Right lobe of liver (tissue), 4 donors: ENCODE measurements at regions not wholly inside any gene's neighbourhood (a gene's known extent, or its start where the extent isn't known, plus 50 kb on each side); places are given as distances from the start of the nearest gene placed in this dataset.

ENCODE experiments used
- POLR2A ChIP-seq: fragments of 450-650 bp; IDR thresholded peaks from one replicate; pipeline ENCODE4 v1.6.1; 2017; ENCODE audit warnings: antibody characterized with exemption, mild to moderate bottlenecking
- TF ChIP-seq, protein P1 (sequence below), 4 donors: fragments of 200-600 bp in 3 of 4; fragments of 450-650 bp in 1 of 4; IDR thresholded peaks; one replicate each; pipeline versions ENCODE4 v1.5.1 to v1.8.0; 2016 to 2022; ENCODE audit warnings: antibody characterized with exemption in 4 of 4, mild to moderate bottlenecking in 2 of 4
- donor health status: DM: no; HTN: no; CAD: no.
- donor health status: DM: no; HTN: no; CAD: no.
- donor health status: DM: no; HTN: yes; CAD: no.

DNA sequence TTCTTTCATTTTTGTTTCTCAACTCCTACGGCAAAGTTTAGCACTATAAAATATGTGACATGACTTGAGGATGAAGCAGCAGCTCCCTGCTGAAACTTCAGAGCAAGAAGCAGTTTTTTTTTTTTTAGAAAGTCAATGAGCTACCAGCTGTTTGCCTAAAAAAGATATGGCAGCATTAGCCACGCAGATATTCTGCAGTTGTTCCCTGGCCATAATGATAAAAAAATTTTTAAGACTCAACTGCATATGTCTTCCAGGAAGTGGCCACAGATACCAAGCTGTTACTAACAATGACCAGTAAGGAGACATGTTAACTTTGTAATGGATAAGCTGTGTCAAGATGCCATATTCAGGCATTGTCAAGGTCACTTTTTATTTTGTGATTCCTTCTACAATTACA is 319.6 kb upstream of the CDH11 start:
- TF ChIP-seq, protein P1, sequence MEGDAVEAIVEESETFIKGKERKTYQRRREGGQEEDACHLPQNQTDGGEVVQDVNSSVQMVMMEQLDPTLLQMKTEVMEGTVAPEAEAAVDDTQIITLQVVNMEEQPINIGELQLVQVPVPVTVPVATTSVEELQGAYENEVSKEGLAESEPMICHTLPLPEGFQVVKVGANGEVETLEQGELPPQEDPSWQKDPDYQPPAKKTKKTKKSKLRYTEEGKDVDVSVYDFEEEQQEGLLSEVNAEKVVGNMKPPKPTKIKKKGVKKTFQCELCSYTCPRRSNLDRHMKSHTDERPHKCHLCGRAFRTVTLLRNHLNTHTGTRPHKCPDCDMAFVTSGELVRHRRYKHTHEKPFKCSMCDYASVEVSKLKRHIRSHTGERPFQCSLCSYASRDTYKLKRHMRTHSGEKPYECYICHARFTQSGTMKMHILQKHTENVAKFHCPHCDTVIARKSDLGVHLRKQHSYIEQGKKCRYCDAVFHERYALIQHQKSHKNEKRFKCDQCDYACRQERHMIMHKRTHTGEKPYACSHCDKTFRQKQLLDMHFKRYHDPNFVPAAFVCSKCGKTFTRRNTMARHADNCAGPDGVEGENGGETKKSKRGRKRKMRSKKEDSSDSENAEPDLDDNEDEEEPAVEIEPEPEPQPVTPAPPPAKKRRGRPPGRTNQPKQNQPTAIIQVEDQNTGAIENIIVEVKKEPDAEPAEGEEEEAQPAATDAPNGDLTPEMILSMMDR (IDR thresholded peaks at IDR 0.05): no peak
- TF ChIP-seq POLR2A: no peak
